ENCODE measurements at regions not wholly inside any gene's neighbourhood (a gene's known extent, or its start where the extent isn't known, plus 50 kb on each side); places are given as distances from the start of the nearest gene placed in this dataset.

DNA sequence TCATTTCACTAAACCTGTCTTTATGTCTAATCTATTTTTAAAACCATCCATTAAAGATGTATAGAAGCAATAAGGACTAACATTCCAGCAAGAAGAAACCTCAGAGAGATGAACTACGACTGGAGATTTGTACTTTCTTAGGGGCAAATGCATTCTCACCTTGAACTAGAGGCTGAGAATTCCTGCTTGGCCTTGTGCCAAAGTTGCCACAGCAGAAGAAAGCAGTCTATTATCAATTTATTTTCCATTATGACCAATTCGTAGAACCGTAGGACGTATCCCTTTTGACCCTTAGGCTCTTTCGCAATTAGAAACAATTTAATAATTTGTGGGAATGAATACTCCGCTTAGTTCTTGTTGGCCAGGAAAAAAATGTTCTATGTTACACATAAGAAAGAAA lies 1647.4 kb upstream of the CDH9 start:
- TF ChIP-seq CTCF (IDR thresholded peaks at IDR 0.05) (no peak), POLR2A (IDR thresholded peaks at IDR 0.05) (no peak), EP300 (IDR thresholded peaks at IDR 0.05) (no peak)

All from ovary (tissue), 3 donors.